ENCODE measurements at regions not wholly inside any gene's neighbourhood (a gene's known extent, or its start where the extent isn't known, plus 50 kb on each side); places are given as distances from the start of the nearest gene placed in this dataset.

GRCh38 chr9:134252084-134252830, 74.0 kb upstream of the RXRA start:
- 61 to 80% methylated on average over 23 of the region's 23 CpGs for WGBS, 2 donors

DNA sequence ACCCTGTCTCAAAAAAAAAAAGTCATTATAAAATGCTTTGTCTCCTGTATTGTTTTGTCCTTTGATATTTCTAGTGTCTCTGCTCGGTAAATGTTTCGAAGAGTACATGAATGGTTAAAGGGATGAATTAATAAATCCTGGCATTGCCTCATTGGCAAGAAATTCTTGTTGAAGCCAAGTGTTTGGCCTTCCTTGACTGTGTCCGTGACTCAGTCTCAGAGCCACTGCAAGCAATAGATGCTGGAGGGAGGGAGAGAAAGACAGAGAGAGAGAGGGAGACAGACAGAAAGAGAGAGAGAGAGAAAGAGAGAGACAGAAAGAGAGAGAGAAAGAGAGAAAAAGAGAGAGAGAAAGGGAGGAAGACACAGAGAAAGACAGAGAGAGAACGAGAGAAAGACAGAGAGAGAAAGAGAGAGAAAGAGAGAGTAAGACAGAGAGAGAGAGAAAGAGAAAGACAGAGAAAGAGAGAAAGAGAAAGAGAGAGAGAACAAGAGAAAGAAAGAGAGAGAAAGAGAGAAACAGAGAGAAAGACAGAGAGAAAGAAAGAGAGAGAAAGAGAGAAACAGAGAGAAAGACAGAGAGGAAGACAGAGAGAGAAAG, 72.5 kb upstream of the RXRA start:
- Histone ChIP-seq H3K27ac (no peak overlapping the region), H3K36me3 (no peaks in the 10 kb centered on the region), H3K4me1 (peaks cover 0 to 3% (median 0%) of the 10 kb centered on the region in 4 donors), H3K4me3 (no peak overlapping the region), H3K27me3 (no peaks in the 10 kb centered on the region), H3K9me3 (peaks cover 0 to 1% (median 0%) of the 10 kb centered on the region in 4 donors)
- TF ChIP-seq POLR2A (IDR thresholded peaks at IDR 0.05) (no peak), CTCF (IDR thresholded peaks at IDR 0.05) (no peak), POLR2AphosphoS5 (IDR thresholded peaks at IDR 0.05) (no peak)
- intact Hi-C loops (cut with DNase I) = no loop called here
- WGBS, 2 donors = 71 to 77% methylated on average over 4 of the region's 4 CpGs
- no peak for DNase-seq

More at GRCh38 chr9:134252084-134252830, 74.0 kb upstream of the RXRA start:
- Histone ChIP-seq H3K9me3 (peaks cover 0 to 8% (median 4%) of the 10 kb centered on the region in 4 donors), H3K36me3 (no peaks in the 10 kb centered on the region), H3K4me1 (no peaks in the 10 kb centered on the region), H3K4me3 (no peak overlapping the region), H3K27ac (no peak overlapping the region), H3K27me3 (no peaks in the 10 kb centered on the region)
- intact Hi-C loops (cut with DNase I) = no loop called here
- no peak for DNase-seq
- TF ChIP-seq CTCF (IDR thresholded peaks at IDR 0.05) (no peak), POLR2A (IDR thresholded peaks at IDR 0.05) (no peak), EP300 (IDR thresholded peaks at IDR 0.05) (no peak), POLR2AphosphoS5 (IDR thresholded peaks at IDR 0.05) (no peak)

- no peak for DNase-seq
- H3K27me3 ChIP-seq = no peaks in the 10 kb centered on the region
- H3K4me1 ChIP-seq = peaks cover 0 to 8% (median 0%) of the 10 kb centered on the region in 4 donors
- H3K9me3 ChIP-seq = no peaks in the 10 kb centered on the region
- H3K36me3 ChIP-seq = no peaks in the 10 kb centered on the region
- TF ChIP-seq CTCF (IDR thresholded peaks at IDR 0.05) = no peak
- H3K27ac ChIP-seq = no peak overlapping the region
- no peak overlapping the region for H3K4me3 ChIP-seq
- WGBS, 2 donors = 55 to 86% methylated on average over 10 of the region's 10 CpGs
- intact Hi-C loops (cut with DNase I) = no loop called here
Measured at GRCh38 chr9:134258332-134258731, 67.9 kb upstream of the RXRA start.

DNA sequence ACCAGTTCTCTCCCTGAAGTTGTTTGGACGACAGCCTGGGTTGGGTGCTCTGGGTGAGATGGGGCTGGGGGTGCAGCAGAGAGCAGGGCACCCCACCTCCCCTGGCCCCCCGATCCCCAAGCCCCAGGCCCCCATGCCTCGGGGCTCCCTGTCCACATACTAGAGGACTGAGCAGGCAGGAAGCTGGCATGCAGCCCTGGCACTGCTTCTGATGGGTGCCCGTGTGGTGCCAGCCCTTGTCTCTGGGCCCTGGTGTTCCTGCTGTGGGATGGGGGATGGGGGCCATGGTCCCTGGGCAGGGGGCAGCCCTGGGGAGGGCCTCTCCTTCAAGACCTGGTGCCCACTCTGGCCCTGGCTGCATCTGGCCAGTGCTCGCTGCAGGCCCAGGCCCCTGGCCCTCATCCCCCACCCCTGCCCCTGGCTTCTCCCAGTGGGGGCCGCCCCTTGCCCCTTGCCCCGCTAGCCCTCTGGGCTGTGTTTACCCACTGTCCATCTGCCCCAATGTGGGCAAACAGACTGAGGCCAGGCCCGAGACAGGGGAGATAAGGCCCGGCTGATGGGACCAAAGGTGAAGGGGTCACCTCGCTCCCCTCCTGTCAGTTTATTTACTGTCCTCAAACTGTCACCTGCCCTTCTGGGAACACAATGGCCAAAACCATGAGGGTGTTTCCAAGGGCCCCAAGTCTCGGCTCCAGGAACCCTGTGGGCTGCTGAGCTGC, 67.3 kb upstream of the RXRA start:
- DNase-seq = peak; percentile 77
- no peaks in the 10 kb centered on the region for H3K27me3 ChIP-seq
- H3K4me3 ChIP-seq = no peak overlapping the region
- 49 to 76% methylated on average over 11 of the region's 11 CpGs for WGBS, 2 donors
- intact Hi-C loops (cut with DNase I) = no loop called here
- no peak for TF ChIP-seq EP300 (IDR thresholded peaks at IDR 0.05)
- no peak for TF ChIP-seq POLR2AphosphoS5 (IDR thresholded peaks at IDR 0.05)
- H3K9me3 ChIP-seq = no peaks in the 10 kb centered on the region
- no peak overlapping the region for H3K27ac ChIP-seq
- H3K4me1 ChIP-seq = peaks cover 0 to 8% (median 0%) of the 10 kb centered on the region in 4 donors
- H3K36me3 ChIP-seq = no peaks in the 10 kb centered on the region

DNA sequence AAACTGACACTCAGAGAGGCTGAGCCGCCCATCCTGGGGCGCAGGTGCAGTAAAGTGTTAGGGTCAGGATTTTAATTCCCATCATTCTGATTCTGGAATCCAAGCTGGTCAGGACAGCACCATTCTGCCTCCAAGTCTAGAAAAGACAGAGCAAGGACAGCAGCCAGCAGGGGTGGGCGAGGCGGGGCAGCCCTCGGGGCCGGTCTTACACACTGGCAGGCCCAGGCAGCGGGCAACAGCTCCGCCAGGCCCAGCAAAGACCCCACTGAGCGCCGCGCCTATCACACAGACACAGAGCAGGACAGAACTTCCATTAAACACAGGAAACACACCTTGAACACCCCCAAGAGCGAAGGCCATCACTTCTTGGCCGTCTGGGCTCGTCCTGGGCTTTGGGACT, 66.5 kb upstream of the RXRA start:
- Histone ChIP-seq H3K27ac (no peak overlapping the region), H3K9me3 (no peaks in the 10 kb centered on the region), H3K27me3 (peaks cover 0 to 4% (median 0%) of the 10 kb centered on the region in 3 donors), H3K4me3 (no peak overlapping the region), H3K36me3 (no peaks in the 10 kb centered on the region), H3K4me1 (peaks cover 0 to 8% (median 0%) of the 10 kb centered on the region in 4 donors)
- DNase-seq = no peak
- intact Hi-C loops (cut with DNase I) = no loop called here
- TF ChIP-seq POLR2A (IDR thresholded peaks at IDR 0.05) = no peak
- no peak for TF ChIP-seq POLR2AphosphoS5 (IDR thresholded peaks at IDR 0.05)
- no peak for TF ChIP-seq CTCF (IDR thresholded peaks at IDR 0.05)
- TF ChIP-seq EP300 (IDR thresholded peaks at IDR 0.05) = no peak
- 86 to 92% methylated on average over 14 of the region's 14 CpGs for WGBS, 2 donors

Measured in sigmoid colon (tissue), 6 donors.